ENCODE measurements at regions not wholly inside any gene's neighbourhood (a gene's known extent, or its start where the extent isn't known, plus 50 kb on each side); places are given as distances from the start of the nearest gene placed in this dataset.

DNA sequence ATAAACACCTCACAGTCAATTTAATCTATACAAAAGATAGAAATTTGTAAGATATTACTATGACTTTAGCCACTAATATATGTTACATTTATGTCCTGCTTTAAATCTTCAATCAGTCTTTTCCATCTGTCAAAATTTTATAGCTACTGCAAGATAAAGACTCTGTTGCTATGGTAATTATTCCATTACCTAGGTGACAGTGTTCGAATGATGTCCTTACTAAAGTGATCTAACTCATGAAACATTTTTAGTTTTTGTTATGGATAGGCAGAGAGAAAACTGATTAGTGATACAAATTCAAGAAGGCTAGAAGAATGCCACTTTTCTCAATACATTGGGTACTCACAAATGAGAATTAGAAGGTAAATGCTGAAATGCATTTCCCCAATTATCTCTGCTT is 359.9 kb upstream of the FSHR start:
- DNase-seq (ENCODE audit: low spot score in 2 of 2): no peak
- 67% methylated on average over 1 of the region's 1 CpG for WGBS

GRCh38 chr2:49490710-49491109 is 336.4 kb upstream of the FSHR start:
- TF ChIP-seq CTCF (IDR thresholded peaks at IDR 0.05) (peak in 1 of 2 donors; percentile 25), EP300 (IDR thresholded peaks at IDR 0.05) (no peak), POLR2A (IDR thresholded peaks at IDR 0.05) (no peak), POLR2AphosphoS5 (IDR thresholded peaks at IDR 0.05) (no peak)
- Histone ChIP-seq H3K4me1 (no peaks in the 10 kb centered on the region), H3K27ac (no peak overlapping the region), H3K4me3 (no peak overlapping the region), H3K36me3 (no peaks in the 10 kb centered on the region), H3K9me3 (no peaks in the 10 kb centered on the region), H3K27me3 (no peaks in the 10 kb centered on the region)
- no peak for DNase-seq (ENCODE audit: low spot score in 2 of 2)
- 48% methylated on average over 3 of the region's 5 CpGs for WGBS

More for the DNA sequence above, 359.9 kb upstream of the FSHR start:
- TF ChIP-seq POLR2A (IDR thresholded peaks at IDR 0.05) (no peak), POLR2AphosphoS5 (IDR thresholded peaks at IDR 0.05) (no peak), EP300 (IDR thresholded peaks at IDR 0.05) (no peak), CTCF (IDR thresholded peaks at IDR 0.05) (no peak)
- Histone ChIP-seq H3K4me3 (no peak overlapping the region), H3K9me3 (no peaks in the 10 kb centered on the region), H3K4me1 (no peaks in the 10 kb centered on the region), H3K27ac (no peak overlapping the region), H3K36me3 (no peaks in the 10 kb centered on the region), H3K27me3 (no peaks in the 10 kb centered on the region)

GRCh38 chr2:49487139-49487538 is 332.8 kb upstream of the FSHR start:
- no peak overlapping the region for H3K27ac ChIP-seq
- WGBS: 82% methylated on average over 1 of the region's 1 CpG
- no peaks in the 10 kb centered on the region for H3K4me1 ChIP-seq
- no peak for DNase-seq (ENCODE audit: low spot score in 2 of 2)
- no peaks in the 10 kb centered on the region for H3K36me3 ChIP-seq
- H3K4me3 ChIP-seq: no peak overlapping the region
- no peaks in the 10 kb centered on the region for H3K9me3 ChIP-seq
- no peaks in the 10 kb centered on the region for H3K27me3 ChIP-seq
- no peak for TF ChIP-seq POLR2AphosphoS5 (IDR thresholded peaks at IDR 0.05)
- TF ChIP-seq CTCF (IDR thresholded peaks at IDR 0.05): no peak
- no peak for TF ChIP-seq POLR2A (IDR thresholded peaks at IDR 0.05)
- TF ChIP-seq EP300 (IDR thresholded peaks at IDR 0.05): no peak

DNA sequence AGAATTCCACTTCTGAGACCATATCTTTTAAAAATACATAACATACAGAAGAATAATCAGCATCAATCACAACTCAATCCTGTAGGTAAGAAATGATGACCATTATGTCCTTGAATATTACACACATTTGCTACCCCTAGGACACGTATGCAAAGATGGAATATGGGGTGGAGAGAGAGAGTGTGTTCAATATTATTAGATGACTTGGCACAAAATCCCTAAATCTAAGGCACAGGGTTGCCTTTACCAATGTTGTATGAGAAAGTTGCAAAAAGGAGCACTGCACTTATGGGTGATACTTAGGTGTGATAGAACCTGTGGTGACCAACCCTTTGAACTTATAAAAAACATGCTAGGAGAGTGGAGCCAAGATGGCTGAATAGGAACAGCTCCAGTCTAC is 326.2 kb upstream of the FSHR start:
- H3K4me1 ChIP-seq: no peaks in the 10 kb centered on the region
- H3K9me3 ChIP-seq: no peaks in the 10 kb centered on the region
- no peak for TF ChIP-seq POLR2A (IDR thresholded peaks at IDR 0.05)
- no peak for TF ChIP-seq EP300 (IDR thresholded peaks at IDR 0.05)
- TF ChIP-seq POLR2AphosphoS5 (IDR thresholded peaks at IDR 0.05): no peak
- no peak for TF ChIP-seq CTCF (IDR thresholded peaks at IDR 0.05)
- no peaks in the 10 kb centered on the region for H3K36me3 ChIP-seq
- H3K4me3 ChIP-seq: no peak overlapping the region
- no peaks in the 10 kb centered on the region for H3K27me3 ChIP-seq
- no peak overlapping the region for H3K27ac ChIP-seq
- WGBS: 83% methylated on average over 1 of the region's 1 CpG
- no peak for DNase-seq (ENCODE audit: low spot score in 2 of 2)

DNA sequence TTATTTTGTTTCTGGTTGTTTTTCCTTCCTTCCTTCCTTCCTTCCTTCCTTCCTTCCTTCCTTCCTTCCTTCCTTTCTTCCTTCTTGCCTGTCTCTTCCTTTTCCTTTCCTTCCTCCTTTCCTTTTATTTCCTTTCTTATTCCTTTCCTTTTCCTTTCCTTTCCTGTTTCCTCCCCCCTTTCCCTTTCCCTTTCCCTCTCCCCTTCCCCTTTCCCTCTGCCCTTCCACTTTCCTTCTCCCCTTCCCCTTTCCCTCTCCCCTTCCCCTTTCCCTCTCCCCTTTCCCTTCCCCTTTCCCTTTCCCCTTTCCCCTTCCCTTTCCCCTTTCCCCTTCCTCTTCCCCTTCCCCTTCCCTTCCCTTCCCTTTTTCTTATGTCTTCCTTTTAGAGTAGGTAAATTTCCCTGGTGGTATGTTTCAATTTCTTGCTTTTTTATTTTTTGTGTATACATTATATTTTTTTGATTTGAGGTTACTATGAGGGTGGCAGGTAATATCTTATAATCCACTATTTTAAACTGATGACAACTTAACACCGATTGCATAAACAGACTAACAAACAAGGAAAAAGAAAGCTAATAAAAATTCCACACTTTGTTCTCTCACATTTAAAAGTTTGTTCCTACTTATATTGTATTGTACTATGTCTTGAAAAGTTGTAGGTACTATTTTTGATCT is 311.0 kb upstream of the FSHR start:
- Histone ChIP-seq H3K36me3 (no peaks in the 10 kb centered on the region), H3K4me1 (no peaks in the 10 kb centered on the region), H3K27ac (no peak overlapping the region), H3K27me3 (no peaks in the 10 kb centered on the region), H3K9me3 (peaks cover 9% of the 10 kb centered on the region), H3K4me3 (no peak overlapping the region)
- no peak for DNase-seq (ENCODE audit: low spot score in 2 of 2)
- TF ChIP-seq EP300 (IDR thresholded peaks at IDR 0.05) (no peak), CTCF (IDR thresholded peaks at IDR 0.05) (no peak), POLR2A (IDR thresholded peaks at IDR 0.05) (no peak), POLR2AphosphoS5 (IDR thresholded peaks at IDR 0.05) (no peak)
- WGBS: 87% methylated on average over 1 of the region's 1 CpG
